CD4-positive, alpha-beta T cell treated with Interleukin-10 for 1 hour (primary cell): ENCODE measurements at regions not wholly inside any gene's neighbourhood (a gene's known extent, or its start where the extent isn't known, plus 50 kb on each side); places are given as distances from the start of the nearest gene placed in this dataset.
"Not testable (repeated sequence)": the region's sequence is repeated elsewhere in the genome, so short reads cannot be mapped to it uniquely, and the experiment has no call there.

Experiments
- DNase-seq: peaks from one replicate; pipeline ENCODE4 v3.0.0-alpha.2; 2020

GRCh38 chr5:109574985-109575384 lies 114.7 kb upstream of the MAN2A1 start:
- no peak for DNase-seq

DNA sequence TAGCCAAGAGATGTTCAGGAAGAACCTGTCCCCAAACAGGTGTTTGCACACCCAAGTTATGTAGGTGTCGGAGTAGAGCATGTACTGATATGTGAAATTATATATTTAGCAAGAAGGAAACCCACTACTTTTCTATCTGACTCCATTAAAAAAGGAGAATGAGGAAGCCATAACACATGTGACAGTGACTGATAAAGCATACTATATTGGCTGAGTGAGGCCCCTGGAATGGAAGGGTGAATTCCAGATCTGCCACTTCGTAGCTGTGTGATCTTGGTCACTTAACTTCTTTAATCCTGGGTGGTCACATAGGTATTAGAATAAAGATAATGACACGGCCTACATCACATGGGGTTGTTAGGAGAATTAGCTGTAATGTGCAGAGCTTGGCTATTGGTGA lies 116.0 kb upstream of the MAN2A1 start:
- no peak for DNase-seq

- DNase-seq: no peak
Measured at GRCh38 chr5:109573256-109573655, 116.5 kb upstream of the MAN2A1 start.

- DNase-seq: no peak
Measured at GRCh38 chr5:109571785-109572184, 117.9 kb upstream of the MAN2A1 start.

- no peak for DNase-seq
Measured at GRCh38 chr5:109570362-109570874, 119.3 kb upstream of the MAN2A1 start.

- no peak for DNase-seq
Measured at GRCh38 chr5:109567374-109568044, 122.2 kb upstream of the MAN2A1 start.

DNA sequence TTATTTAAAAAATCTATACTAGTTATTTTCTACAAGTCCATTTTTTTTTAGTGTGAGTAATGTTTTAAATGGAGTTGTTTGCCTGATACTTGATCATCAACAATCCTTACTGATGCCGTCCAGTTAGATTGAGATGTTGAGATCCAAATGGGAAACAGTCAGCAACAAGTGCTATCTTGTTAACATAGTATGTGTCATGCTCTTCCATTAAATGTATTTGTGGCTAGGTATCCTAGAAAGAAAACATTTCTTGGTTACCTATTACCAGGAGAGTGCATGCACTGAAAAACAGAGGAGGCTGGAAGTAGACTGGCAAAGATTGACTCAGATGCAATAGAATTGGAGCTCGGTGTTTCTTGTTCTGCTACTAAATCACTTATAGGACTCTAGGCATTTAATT lies 123.4 kb upstream of the MAN2A1 start:
- DNase-seq: no peak

DNA sequence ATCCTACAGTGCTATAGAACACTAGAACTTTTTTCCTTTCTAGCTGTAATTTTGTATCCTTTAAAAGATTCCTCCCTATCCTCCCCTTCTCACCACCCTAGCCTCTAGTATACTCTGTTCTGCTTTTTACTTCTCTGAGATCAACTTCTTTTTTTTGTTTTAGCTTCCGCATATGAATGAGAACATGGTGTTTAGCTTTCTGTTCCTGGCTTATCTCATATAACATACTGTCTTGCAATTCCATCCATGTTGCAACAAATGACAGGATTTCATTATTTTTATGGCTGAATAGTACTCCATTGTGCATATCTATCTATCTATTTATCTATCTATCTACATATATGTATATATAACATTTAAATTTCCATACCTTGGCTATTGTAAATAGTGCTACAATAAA lies 126.0 kb upstream of the MAN2A1 start:
- no peak for DNase-seq

DNA sequence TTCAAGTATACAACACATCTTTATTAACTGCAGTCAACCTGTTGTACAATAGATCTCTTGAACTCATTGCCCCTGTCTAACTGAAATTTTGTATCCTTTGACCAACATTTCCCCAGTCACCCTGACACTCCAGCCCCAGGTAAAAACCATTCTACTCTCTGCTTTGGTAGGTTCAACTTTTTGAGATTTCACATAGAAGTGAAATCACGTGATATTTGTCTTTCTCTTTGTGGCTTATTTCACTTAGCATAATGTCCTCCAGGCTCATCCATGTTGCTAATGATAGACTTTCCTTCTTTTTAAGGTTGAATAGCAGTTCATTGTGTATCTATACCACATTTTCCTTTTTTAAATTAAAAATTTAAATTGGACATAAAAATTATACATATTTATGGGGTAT lies 126.5 kb upstream of the MAN2A1 start:
- no peak for DNase-seq

GRCh38 chr5:109562441-109562840 lies 127.3 kb upstream of the MAN2A1 start:
- DNase-seq: no peak

DNA sequence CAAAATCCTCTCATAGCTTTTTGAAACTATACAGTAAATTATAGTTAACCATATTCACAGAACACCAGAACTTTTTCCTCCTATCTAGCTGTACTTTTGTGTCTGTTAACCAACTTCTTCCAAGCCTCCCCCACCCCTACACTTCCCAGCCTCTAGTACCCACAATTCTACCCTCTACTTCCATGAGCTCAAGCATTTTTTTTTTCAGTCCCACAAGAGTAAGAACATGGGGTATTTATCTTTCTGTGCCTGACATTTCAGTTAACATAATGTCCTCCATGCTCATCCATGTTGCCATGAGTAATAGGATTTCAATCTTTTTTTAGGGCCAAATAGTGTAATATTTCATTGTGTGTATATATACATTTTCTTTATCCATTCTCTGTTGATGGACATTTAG lies 128.3 kb upstream of the MAN2A1 start:
- DNase-seq: no peak

DNA sequence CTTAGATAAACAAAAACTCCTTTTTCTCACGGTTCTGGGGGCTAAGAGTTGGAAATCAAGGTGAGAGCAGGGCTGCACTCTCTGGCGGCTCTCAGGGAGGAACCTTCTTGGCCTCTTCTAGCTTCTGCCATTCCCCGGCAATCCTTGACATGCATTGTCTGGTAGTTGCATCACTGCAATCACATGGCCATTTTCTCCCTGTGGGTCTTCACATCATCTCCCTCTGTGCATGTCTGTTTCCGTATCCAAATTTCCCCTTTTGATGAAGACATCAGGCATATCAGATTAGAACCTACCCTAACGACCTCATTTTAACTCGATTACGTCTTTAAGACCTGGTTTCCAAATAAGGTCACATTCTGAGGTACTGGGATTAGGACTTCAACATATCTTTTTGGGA lies 129.2 kb upstream of the MAN2A1 start:
- no peak for DNase-seq

GRCh38 chr5:109558952-109559351 lies 130.8 kb upstream of the MAN2A1 start:
- DNase-seq: no peak

- DNase-seq: no peak
Measured at GRCh38 chr5:109558364-109558763, 131.4 kb upstream of the MAN2A1 start.

DNA sequence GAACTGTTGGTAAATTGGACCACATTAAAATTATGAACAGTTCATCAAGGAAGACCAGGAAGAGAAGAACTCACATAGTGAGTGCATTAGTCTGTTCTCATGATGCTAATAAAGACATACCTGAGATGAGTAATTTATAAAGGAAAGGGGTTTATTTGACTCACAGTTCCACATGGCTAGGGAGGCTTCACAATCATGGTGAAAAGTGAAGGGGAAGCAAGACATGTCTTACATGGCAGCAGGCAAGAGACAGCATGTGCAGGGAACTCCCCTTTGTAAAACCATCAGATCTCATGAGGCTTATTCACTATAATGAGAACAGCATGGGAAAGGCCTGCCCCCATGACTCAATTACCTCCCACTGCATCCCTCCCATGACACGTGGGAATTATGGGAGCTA lies 135.9 kb upstream of the MAN2A1 start:
- no peak for DNase-seq

DNA sequence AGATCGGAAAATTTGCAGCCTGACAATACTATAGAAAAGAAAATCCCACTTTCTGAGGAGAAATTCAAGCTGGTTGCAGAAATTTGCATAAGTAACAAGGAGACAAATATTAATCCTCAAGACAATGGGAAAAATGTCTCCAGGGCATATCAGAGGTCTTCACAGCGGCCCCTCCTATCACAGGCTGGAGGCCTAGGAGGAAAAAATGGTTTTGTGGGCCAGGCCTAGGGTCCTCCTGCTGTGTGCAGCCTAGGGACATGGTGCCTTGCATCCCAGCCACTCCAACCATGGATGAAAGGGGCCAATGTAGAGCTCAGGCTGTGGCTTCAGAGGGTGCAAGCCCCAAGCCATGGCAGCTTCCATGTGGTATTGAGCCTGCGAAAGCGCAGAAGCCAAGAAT lies 138.5 kb upstream of the MAN2A1 start:
- DNase-seq: not testable (repeated sequence)

DNA sequence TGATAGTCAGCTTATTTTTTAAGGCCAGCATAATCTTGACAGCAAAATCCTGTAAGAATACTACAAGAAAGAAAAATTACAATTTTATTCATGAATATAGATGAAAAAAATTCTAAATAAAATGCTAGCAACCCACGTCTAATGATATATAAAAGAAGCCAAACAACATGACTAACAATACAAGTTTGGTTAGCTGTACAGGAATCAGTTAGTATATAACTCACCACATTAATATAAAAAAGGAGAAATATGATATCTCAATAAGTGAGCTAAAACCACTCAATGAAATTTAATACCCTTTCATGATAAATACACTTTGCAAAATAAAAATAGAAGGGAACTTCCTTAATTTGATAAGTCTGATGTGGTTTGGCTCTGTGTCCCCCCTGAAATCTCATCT lies 139.7 kb upstream of the MAN2A1 start:
- DNase-seq: no peak

GRCh38 chr5:109546461-109546860 lies 136.7 kb upstream of the PJA2 start:
- no peak for DNase-seq

GRCh38 chr5:109544873-109545272 lies 135.1 kb upstream of the PJA2 start:
- not testable (repeated sequence) for DNase-seq

- DNase-seq: not testable (repeated sequence)
Measured at GRCh38 chr5:109538692-109539091, 128.9 kb upstream of the PJA2 start.

GRCh38 chr5:109535090-109535489 lies 125.3 kb upstream of the PJA2 start:
- DNase-seq: not testable (repeated sequence)

DNA sequence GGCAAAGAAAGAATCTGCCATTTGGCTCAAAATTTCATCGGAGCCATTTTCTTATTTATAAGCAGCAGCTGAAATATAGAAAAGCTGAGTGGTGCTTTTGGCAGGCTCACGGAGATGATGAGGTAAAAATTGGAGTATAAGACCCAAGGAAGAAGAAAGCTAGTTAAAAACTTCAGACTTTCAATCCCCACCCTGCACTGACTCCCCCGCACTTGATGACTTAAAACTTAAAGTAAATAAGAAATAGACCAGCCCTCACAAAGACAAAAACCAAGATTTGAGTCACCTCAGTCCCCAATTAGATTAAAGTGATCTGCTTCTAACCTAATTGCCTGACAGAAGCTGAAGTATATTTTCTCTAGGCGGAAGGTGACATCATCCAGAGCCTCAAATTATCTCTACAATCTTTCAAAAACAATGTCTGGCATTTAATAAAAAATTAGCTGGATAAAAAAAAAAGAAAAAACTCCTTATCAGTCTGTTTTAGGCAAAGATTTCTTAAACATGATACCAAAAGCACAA lies 124.0 kb upstream of the PJA2 start:
- no peak for DNase-seq

GRCh38 chr5:109532773-109533364 lies 123.1 kb upstream of the PJA2 start:
- DNase-seq: no peak

GRCh38 chr5:109531262-109531661 lies 121.5 kb upstream of the PJA2 start:
- no peak for DNase-seq

DNA sequence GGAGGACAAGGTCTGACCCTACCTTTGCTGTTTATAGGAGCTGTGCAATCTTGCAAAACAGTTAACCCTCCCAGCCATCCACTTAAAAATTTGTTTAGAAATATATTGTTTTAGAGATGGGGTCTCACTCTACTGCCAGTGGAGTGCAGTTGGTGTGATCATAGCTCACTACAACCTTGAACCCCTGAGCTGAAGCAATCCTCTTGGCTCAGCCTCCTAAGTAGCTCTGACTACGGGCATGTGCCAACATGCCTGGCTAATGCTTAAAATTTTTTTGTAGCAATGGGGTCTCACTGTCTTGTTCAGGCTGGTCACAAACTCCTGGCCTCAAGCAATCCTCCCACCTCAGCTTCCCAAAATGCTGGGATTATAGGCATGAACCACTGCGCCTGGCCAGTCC lies 120.2 kb upstream of the PJA2 start:
- DNase-seq: no peak
